Muscle layer of colon (tissue), 2 donors: ENCODE measurements at regions not wholly inside any gene's neighbourhood (a gene's known extent, or its start where the extent isn't known, plus 50 kb on each side); places are given as distances from the start of the nearest gene placed in this dataset.

ENCODE experiments used
- H3K27ac ChIP-seq: one replicate; pipeline ENCODE4 v1.7.0; 2013; ENCODE audit warnings: low read depth, mild to moderate bottlenecking, low read length, moderate library complexity
- H3K27me3 ChIP-seq, 2 donors: one replicate each; pipeline ENCODE4 v1.7.0; 2013; ENCODE audit warnings: low read length in 2 of 2, mild to moderate bottlenecking in 2 of 2; ENCODE audit not compliant: insufficient read depth in 2 of 2, control insufficient read depth in 1 of 2
- H3K36me3 ChIP-seq: one replicate; pipeline ENCODE4 v1.7.0; 2013; ENCODE audit warnings: mild to moderate bottlenecking, low read length; ENCODE audit not compliant: insufficient read depth
- H3K4me1 ChIP-seq: one replicate; pipeline ENCODE4 v1.7.0; 2013; ENCODE audit warnings: mild to moderate bottlenecking, low read length; ENCODE audit not compliant: insufficient read depth
- H3K4me3 ChIP-seq, 2 donors: one replicate each; pipeline ENCODE4 v1.7.0; 2013; ENCODE audit warnings: low read length in 2 of 2, low read depth in 1 of 2, mild to moderate bottlenecking in 1 of 2, moderate library complexity in 1 of 2
- H3K9ac ChIP-seq: one replicate; pipeline ENCODE4 v1.7.0; 2013; ENCODE audit warnings: low read length
- H3K9me3 ChIP-seq: one replicate; pipeline ENCODE4 v1.7.0; 2013; ENCODE audit warnings: mild to moderate bottlenecking, low read length
- donor health status: abdominal sarcoma.
- donor health status: Adenocarcinoma of cecum.

- Histone ChIP-seq H3K4me3 (no peak overlapping the region), H3K27me3 (no peaks in the 10 kb centered on the region), H3K36me3 (no peaks in the 10 kb centered on the region), H3K9me3 (no peaks in the 10 kb centered on the region), H3K4me1 (no peaks in the 10 kb centered on the region), H3K9ac (no peak overlapping the region), H3K27ac (no peak overlapping the region)
These were observed 105.8 kb upstream of the TMPO start for GRCh38 chr12:98409548-98409947.

GRCh38 chr12:98410356-98410755 is 105.0 kb upstream of the TMPO start:
- Histone ChIP-seq H3K9ac (no peak overlapping the region), H3K9me3 (no peaks in the 10 kb centered on the region), H3K4me1 (no peaks in the 10 kb centered on the region), H3K27me3 (no peaks in the 10 kb centered on the region), H3K27ac (no peak overlapping the region), H3K4me3 (no peak overlapping the region), H3K36me3 (no peaks in the 10 kb centered on the region)

- no peak overlapping the region for H3K4me3 ChIP-seq
- H3K27ac ChIP-seq, result no peak overlapping the region
- no peaks in the 10 kb centered on the region for H3K27me3 ChIP-seq
- H3K9me3 ChIP-seq, result no peaks in the 10 kb centered on the region
- H3K9ac ChIP-seq, result no peak overlapping the region
- peaks cover 22% of the 10 kb centered on the region for H3K4me1 ChIP-seq
- no peaks in the 10 kb centered on the region for H3K36me3 ChIP-seq
These were observed 98.5 kb upstream of the TMPO start for GRCh38 chr12:98416845-98417244.

GRCh38 chr12:98417266-98417665 is 98.1 kb upstream of the TMPO start:
- Histone ChIP-seq H3K4me3 (no peak overlapping the region), H3K27me3 (no peaks in the 10 kb centered on the region), H3K9me3 (no peaks in the 10 kb centered on the region), H3K4me1 (peaks cover 22% of the 10 kb centered on the region), H3K9ac (no peak overlapping the region), H3K36me3 (no peaks in the 10 kb centered on the region), H3K27ac (no peak overlapping the region)

- Histone ChIP-seq H3K9me3 (no peaks in the 10 kb centered on the region), H3K9ac (no peak overlapping the region), H3K27ac (peak overlapping the region; percentile 50), H3K36me3 (no peaks in the 10 kb centered on the region), H3K4me3 (no peak overlapping the region), H3K27me3 (no peaks in the 10 kb centered on the region), H3K4me1 (peaks cover 22% of the 10 kb centered on the region)
These were observed 96.9 kb upstream of the TMPO start for GRCh38 chr12:98418357-98419075.

- Histone ChIP-seq H3K9ac (no peak overlapping the region), H3K4me3 (peak overlapping the region in 1 of 2 donors; percentile 9), H3K27ac (no peak overlapping the region)
These were observed 96.2 kb upstream of the TMPO start for GRCh38 chr12:98419081-98419794.

GRCh38 chr12:98419795-98420404 is 95.5 kb upstream of the TMPO start:
- Histone ChIP-seq H3K9ac (no peak overlapping the region), H3K4me3 (peak overlapping the region in 1 of 2 donors; percentile 9), H3K36me3 (no peaks in the 10 kb centered on the region), H3K27me3 (no peaks in the 10 kb centered on the region), H3K9me3 (no peaks in the 10 kb centered on the region), H3K4me1 (peaks cover 22% of the 10 kb centered on the region), H3K27ac (no peak overlapping the region)

More at GRCh38 chr12:98419081-98419794, 96.2 kb upstream of the TMPO start:
- Histone ChIP-seq H3K36me3 (no peaks in the 10 kb centered on the region), H3K4me1 (peaks cover 22% of the 10 kb centered on the region), H3K27me3 (no peaks in the 10 kb centered on the region), H3K9me3 (no peaks in the 10 kb centered on the region)

GRCh38 chr12:98420461-98420860 is 94.9 kb upstream of the TMPO start:
- H3K9ac ChIP-seq, result no peak overlapping the region
- H3K4me3 ChIP-seq, result no peak overlapping the region
- no peak overlapping the region for H3K27ac ChIP-seq
- no peaks in the 10 kb centered on the region for H3K27me3 ChIP-seq
- H3K4me1 ChIP-seq, result peaks cover 22% of the 10 kb centered on the region
- H3K9me3 ChIP-seq, result no peaks in the 10 kb centered on the region
- H3K36me3 ChIP-seq, result no peaks in the 10 kb centered on the region

GRCh38 chr12:98421316-98421715 is 94.1 kb upstream of the TMPO start:
- Histone ChIP-seq H3K4me3 (no peak overlapping the region), H3K9ac (no peak overlapping the region), H3K4me1 (peaks cover 22% of the 10 kb centered on the region), H3K36me3 (no peaks in the 10 kb centered on the region), H3K9me3 (no peaks in the 10 kb centered on the region), H3K27me3 (no peaks in the 10 kb centered on the region), H3K27ac (no peak overlapping the region)

GRCh38 chr12:98422359-98422758 is 93.0 kb upstream of the TMPO start:
- Histone ChIP-seq H3K4me3 (no peak overlapping the region), H3K4me1 (peaks cover 22% of the 10 kb centered on the region), H3K9ac (no peak overlapping the region), H3K27ac (no peak overlapping the region), H3K9me3 (no peaks in the 10 kb centered on the region), H3K27me3 (no peaks in the 10 kb centered on the region), H3K36me3 (no peaks in the 10 kb centered on the region)

GRCh38 chr12:98422812-98423211 is 92.6 kb upstream of the TMPO start:
- Histone ChIP-seq H3K4me3 (no peak overlapping the region), H3K4me1 (peaks cover 22% of the 10 kb centered on the region), H3K9ac (no peak overlapping the region), H3K36me3 (no peaks in the 10 kb centered on the region), H3K27me3 (no peaks in the 10 kb centered on the region), H3K27ac (no peak overlapping the region), H3K9me3 (no peaks in the 10 kb centered on the region)
